Neuronal stem cell (in vitro differentiated cells): ENCODE measurements at regions not wholly inside any gene's neighbourhood (a gene's known extent, or its start where the extent isn't known, plus 50 kb on each side); places are given as distances from the start of the nearest gene placed in this dataset.

Experiments used
- DNase-seq: peaks from one replicate; pipeline ENCODE4 v3.0.0-alpha.2; 2013; ENCODE audit warnings: low spot score
- H2AFZ ChIP-seq: one replicate; pipeline ENCODE4 v1.6.1; 2013; ENCODE audit warnings: mild to moderate bottlenecking, low read length, inconsistent platforms
- H2AK5ac ChIP-seq: 2 replicates; pipeline ENCODE4 v1.6.1; 2013; ENCODE audit warnings: low read depth, mild to moderate bottlenecking, inconsistent platforms, low read length, moderate library complexity, mixed read lengths
- H2BK120ac ChIP-seq: 2 replicates; pipeline ENCODE4 v1.6.1; 2013; ENCODE audit warnings: low read depth, mild to moderate bottlenecking, inconsistent platforms, low read length, moderate library complexity, mixed read lengths
- H2BK12ac ChIP-seq: one replicate; pipeline ENCODE4 v1.6.1; 2013; ENCODE audit warnings: low read length, inconsistent platforms
- H2BK15ac ChIP-seq: 2 replicates; pipeline ENCODE4 v1.6.1; 2013; ENCODE audit warnings: mild to moderate bottlenecking, low read length, inconsistent platforms, mixed read lengths
- H2BK5ac ChIP-seq: one replicate; pipeline ENCODE4 v1.6.1; 2013; ENCODE audit warnings: inconsistent platforms, mild to moderate bottlenecking, low read length, moderate library complexity
- H3K14ac ChIP-seq: one replicate; pipeline ENCODE4 v1.6.1; 2013; ENCODE audit warnings: low read length, inconsistent platforms
- H3K18ac ChIP-seq: 2 replicates; pipeline ENCODE4 v1.6.1; 2013; ENCODE audit warnings: low read length, inconsistent platforms
- H3K23ac ChIP-seq: 2 replicates; pipeline ENCODE4 v1.6.1; 2013; ENCODE audit warnings: low read depth, mild to moderate bottlenecking, mixed read lengths, low read length, inconsistent platforms; ENCODE audit not compliant: poor library complexity
- H3K27ac ChIP-seq: replicated peaks from 3 replicates; pipeline ENCODE4 v1.5.1; 2013; ENCODE audit warnings: low read length, inconsistent platforms
- H3K27me3 ChIP-seq, 3 experiments: 2 replicates each; pipeline ENCODE4 v1.6.1; 2013; ENCODE audit warnings: low read length in 3 of 3, mild to moderate bottlenecking in 2 of 3, inconsistent platforms in 1 of 3, low read depth in 1 of 3, mixed read lengths in 1 of 3, moderate library complexity in 1 of 3; ENCODE audit not compliant: control insufficient read depth in 3 of 3, insufficient read depth in 3 of 3
- H3K36me3 ChIP-seq, 2 donors: replicated peaks in 1 of 2; 2 replicates each; pipeline ENCODE4 v1.6.1; 2013; ENCODE audit warnings: low read length in 2 of 2; ENCODE audit not compliant: control insufficient read depth in 2 of 2, insufficient read depth in 2 of 2
- H3K4ac ChIP-seq: 2 replicates; pipeline ENCODE4 v1.6.1; 2013; ENCODE audit warnings: inconsistent platforms, mild to moderate bottlenecking, low read length, moderate library complexity
- H3K4me1 ChIP-seq, 2 donors: 1 replicate in 1 of 2; 2 replicates in 1 of 2; pipeline ENCODE4 v1.6.1; 2013; ENCODE audit warnings: low read length in 2 of 2, low read depth in 1 of 2; ENCODE audit not compliant: control insufficient read depth in 2 of 2, insufficient read depth in 1 of 2
- H3K4me2 ChIP-seq: one replicate; pipeline ENCODE4 v1.6.1; 2013; ENCODE audit warnings: mild to moderate bottlenecking, low read length, inconsistent platforms; ENCODE audit not compliant: insufficient read depth, poor library complexity, severe bottlenecking
- H3K4me3 ChIP-seq, 2 donors: 2 replicates each; pipeline ENCODE4 v1.5.1; 2013; ENCODE audit warnings: low read length in 2 of 2, mild to moderate bottlenecking in 2 of 2, inconsistent platforms in 1 of 2, moderate library complexity in 1 of 2
- H3K79me1 ChIP-seq: one replicate; pipeline ENCODE4 v1.6.1; 2013; ENCODE audit warnings: low read depth, mild to moderate bottlenecking, inconsistent platforms, low read length, moderate library complexity
- H3K9ac ChIP-seq: one replicate; pipeline ENCODE4 v1.6.1; 2013; ENCODE audit warnings: mild to moderate bottlenecking, low read depth, low read length, inconsistent platforms; ENCODE audit not compliant: poor library complexity
- H3K9me3 ChIP-seq, 2 donors: replicated peaks in 1 of 2; 2 replicates each; pipeline versions ENCODE3 to v1.6.1; 2013; ENCODE audit warnings: low read length in 2 of 2, mild to moderate bottlenecking in 2 of 2, inconsistent platforms in 1 of 2, low read depth in 1 of 2, mixed read lengths in 1 of 2, moderate library complexity in 1 of 2; ENCODE audit not compliant: control insufficient read depth in 2 of 2, insufficient read depth in 1 of 2
- H4K8ac ChIP-seq: one replicate; pipeline ENCODE4 v1.6.1; 2013; ENCODE audit warnings: low read depth, mild to moderate bottlenecking, inconsistent platforms, low read length, moderate library complexity
- H4K91ac ChIP-seq: one replicate; pipeline ENCODE4 v1.6.1; 2013; ENCODE audit warnings: low read length, low read depth, mild to moderate bottlenecking, inconsistent platforms; ENCODE audit not compliant: poor library complexity
- WGBS, 2 donors: extraction: QIAGEN DNeasy Blood & Tissue Kit; methylation state at CpG; one replicate each; pipeline ENCODE4 v1.1.7; 2013; ENCODE audit warnings: missing lambda C conversion rate in 2 of 2, mixed read lengths in 1 of 2; ENCODE audit not compliant: insufficient read length in 2 of 2, insufficient replicate concordance in 1 of 2; ENCODE audit errors: extremely low coverage in 2 of 2; 5-methylcytosine and 5-hydroxymethylcytosine counted together

GRCh38 chr13:111514610-111515306 lies 194.3 kb downstream of the TEX29 start:
- no peak overlapping the region for H3K9ac ChIP-seq
- peak overlapping the region; percentile 88 for H3K18ac ChIP-seq
- no peak overlapping the region for H3K23ac ChIP-seq
- H3K4me3 ChIP-seq, result peak overlapping the region in 1 of 2 donors; percentile 19
- H2BK15ac ChIP-seq, result peak overlapping the region; percentile 56
- no peak overlapping the region for H4K8ac ChIP-seq
- no peak overlapping the region for H3K4ac ChIP-seq
- H3K9me3 ChIP-seq, result no peaks in the 10 kb centered on the region
- DNase-seq, result no peak
- no peak overlapping the region for H3K27ac ChIP-seq
- no peak overlapping the region for H3K14ac ChIP-seq
- H4K91ac ChIP-seq, result no peak overlapping the region
- peaks cover 0 to 3% (median 0%) of the 10 kb centered on the region in 3 experiments for H3K27me3 ChIP-seq
- no CpG with 5 or more reads among the region's 24 CpGs for WGBS, 2 donors
- peak overlapping the region; percentile 77 for H2AK5ac ChIP-seq
- H3K79me1 ChIP-seq, result peaks cover 2% of the 10 kb centered on the region
- peaks cover 0 to 2% of the 10 kb centered on the region in 2 donors for H3K36me3 ChIP-seq
- H2BK5ac ChIP-seq, result no peak overlapping the region
- no peak overlapping the region for H2AFZ ChIP-seq
- no peak overlapping the region for H2BK120ac ChIP-seq
- H2BK12ac ChIP-seq, result no peak overlapping the region
- H3K4me2 ChIP-seq, result no peak overlapping the region
- H3K4me1 ChIP-seq, result peaks cover 0 to 3% of the 10 kb centered on the region in 2 donors

GRCh38 chr13:111515307-111515617 lies 194.8 kb downstream of the TEX29 start:
- Histone ChIP-seq H3K9ac (no peak overlapping the region), H3K14ac (peak overlapping the region; percentile 14), H3K4me3 (no peak overlapping the region), H3K27me3 (peaks cover 0 to 3% (median 0%) of the 10 kb centered on the region in 3 experiments), H3K27ac (no peak overlapping the region), H3K23ac (peak overlapping the region; percentile 17), H2BK5ac (no peak overlapping the region), H4K91ac (no peak overlapping the region), H3K4me2 (no peak overlapping the region), H4K8ac (no peak overlapping the region), H2BK120ac (no peak overlapping the region), H3K79me1 (peaks cover 2% of the 10 kb centered on the region), H3K4me1 (peaks cover 0 to 3% of the 10 kb centered on the region in 2 donors), H2BK15ac (peak overlapping the region; percentile 45), H3K4ac (no peak overlapping the region), H2AK5ac (peak overlapping the region; percentile 5), H3K18ac (no peak overlapping the region), H3K36me3 (peaks cover 0 to 2% of the 10 kb centered on the region in 2 donors), H2AFZ (no peak overlapping the region), H2BK12ac (no peak overlapping the region), H3K9me3 (no peaks in the 10 kb centered on the region)
- WGBS, 2 donors, result no CpG with 5 or more reads among the region's 3 CpGs
- no peak for DNase-seq

- peak overlapping the region; percentile 18 for H3K9ac ChIP-seq
- no peak for DNase-seq
- no peaks in the 10 kb centered on the region for H3K9me3 ChIP-seq
Observed at GRCh38 chr13:111515635-111516034, 195.2 kb downstream of the TEX29 start.

GRCh38 chr13:111516712-111517640 lies 196.5 kb downstream of the TEX29 start:
- Histone ChIP-seq H3K4me1 (peaks cover 0 to 3% of the 10 kb centered on the region in 2 donors), H3K36me3 (no peaks in the 10 kb centered on the region), H3K4ac (no peak overlapping the region), H2AK5ac (peak overlapping the region; percentile 24), H2BK15ac (peak overlapping the region; percentile 49), H3K4me3 (no peak overlapping the region), H3K79me1 (no peaks in the 10 kb centered on the region), H3K4me2 (no peak overlapping the region), H3K27me3 (peaks cover 0 to 10% (median 0%) of the 10 kb centered on the region in 3 experiments), H3K18ac (no peak overlapping the region), H4K91ac (no peak overlapping the region), H3K27ac (no peak overlapping the region), H2BK120ac (no peak overlapping the region), H3K23ac (peak overlapping the region; percentile 3), H4K8ac (no peak overlapping the region), H2AFZ (peak overlapping the region; percentile 37), H2BK5ac (peak overlapping the region; percentile 3), H3K9ac (no peak overlapping the region), H3K9me3 (no peaks in the 10 kb centered on the region), H3K14ac (no peak overlapping the region), H2BK12ac (peak overlapping the region; percentile 14)
- DNase-seq, result no peak
- no CpG with 5 or more reads among the region's 28 CpGs for WGBS, 2 donors

More at GRCh38 chr13:111515635-111516034, 195.2 kb downstream of the TEX29 start:
- H4K8ac ChIP-seq, result no peak overlapping the region
- no CpG with 5 or more reads among the region's 16 CpGs for WGBS, 2 donors
- H2BK12ac ChIP-seq, result peak overlapping the region; percentile 24
- H3K36me3 ChIP-seq, result peaks cover 0 to 2% of the 10 kb centered on the region in 2 donors
- H3K18ac ChIP-seq, result peak overlapping the region; percentile 70
- no peak overlapping the region for H3K4me3 ChIP-seq
- no peak overlapping the region for H2AFZ ChIP-seq
- no peak overlapping the region for H3K27ac ChIP-seq
- H3K79me1 ChIP-seq, result peaks cover 2% of the 10 kb centered on the region
- H3K4ac ChIP-seq, result no peak overlapping the region
- H3K14ac ChIP-seq, result peak overlapping the region; percentile 14
- peaks cover 0 to 6% (median 0%) of the 10 kb centered on the region in 3 experiments for H3K27me3 ChIP-seq
- no peak overlapping the region for H3K4me2 ChIP-seq
- peak overlapping the region; percentile 17 for H3K23ac ChIP-seq
- peak overlapping the region; percentile 45 for H2BK15ac ChIP-seq
- no peak overlapping the region for H4K91ac ChIP-seq
- no peak overlapping the region for H2BK120ac ChIP-seq
- H2AK5ac ChIP-seq, result peak overlapping the region; percentile 5
- H3K4me1 ChIP-seq, result peaks cover 0 to 3% of the 10 kb centered on the region in 2 donors
- no peak overlapping the region for H2BK5ac ChIP-seq
